GM19328 (cell line): ENCODE measurements at regions not wholly inside any gene's neighbourhood (a gene's known extent, or its start where the extent isn't known, plus 50 kb on each side); places are given as distances from the start of the nearest gene placed in this dataset.

Source experiments
- ATAC-seq: cut with Tn5 transposase; IDR thresholded peaks from one replicate; pipeline ENCODE4 v1.9.1; 2021; ENCODE audit warnings: mild to moderate bottlenecking, moderate library complexity; ENCODE audit not compliant: unreplicated experiment

DNA sequence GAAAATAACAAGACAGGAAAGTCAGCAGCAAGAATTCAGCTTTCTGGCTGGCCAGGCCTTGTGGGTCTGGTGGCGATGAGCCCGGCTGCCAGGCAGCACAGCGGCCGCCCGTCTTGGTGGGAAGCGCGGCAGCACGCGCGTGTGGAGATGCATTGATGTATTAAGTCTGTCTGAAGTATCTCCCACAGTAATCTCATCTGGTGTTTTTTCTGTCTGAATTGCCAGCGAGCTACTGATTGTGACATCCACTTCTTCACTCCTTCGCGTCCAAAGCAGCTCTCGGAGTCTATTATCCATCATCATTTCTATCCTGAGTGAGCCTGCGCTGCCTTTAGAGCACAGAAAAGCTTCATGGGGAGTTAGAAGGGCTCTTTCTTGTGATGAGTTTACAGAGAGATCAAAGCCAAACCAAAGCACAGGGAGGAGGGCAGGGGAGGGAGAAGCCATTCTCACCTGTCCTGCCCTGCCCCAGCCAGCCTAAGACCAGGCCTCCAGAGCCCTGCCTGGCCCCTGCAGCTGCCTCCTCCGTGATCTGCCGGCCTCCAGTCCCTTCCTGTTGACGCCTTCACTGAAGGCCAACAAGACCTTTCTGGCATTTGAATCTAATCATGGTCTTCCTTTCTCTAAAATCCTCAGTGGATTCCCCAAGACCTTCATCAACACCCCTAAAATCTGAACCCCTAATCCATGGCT lies 1419.0 kb downstream of the TBC1D22A start:
- no peak for ATAC-seq

DNA sequence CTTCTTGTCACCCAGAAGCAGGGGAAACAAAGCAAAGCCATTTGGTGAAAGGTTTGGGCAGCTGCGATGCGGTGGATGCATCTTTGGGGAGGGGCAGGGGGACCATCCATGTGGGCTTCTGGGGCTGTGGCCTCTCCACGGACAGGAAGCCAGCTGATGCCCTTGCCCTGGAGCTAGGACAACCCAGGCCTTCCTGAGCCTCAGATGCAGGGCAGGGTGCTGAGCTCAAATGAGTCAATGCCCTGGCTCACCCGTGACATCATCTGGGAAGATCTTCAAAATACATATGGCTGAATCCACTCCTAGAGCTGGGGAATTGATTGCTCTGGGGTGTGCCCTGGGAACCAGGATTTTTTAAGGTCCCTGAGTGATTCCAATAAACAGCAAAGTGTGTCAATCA lies 1418.2 kb downstream of the TBC1D22A start:
- no peak for ATAC-seq

DNA sequence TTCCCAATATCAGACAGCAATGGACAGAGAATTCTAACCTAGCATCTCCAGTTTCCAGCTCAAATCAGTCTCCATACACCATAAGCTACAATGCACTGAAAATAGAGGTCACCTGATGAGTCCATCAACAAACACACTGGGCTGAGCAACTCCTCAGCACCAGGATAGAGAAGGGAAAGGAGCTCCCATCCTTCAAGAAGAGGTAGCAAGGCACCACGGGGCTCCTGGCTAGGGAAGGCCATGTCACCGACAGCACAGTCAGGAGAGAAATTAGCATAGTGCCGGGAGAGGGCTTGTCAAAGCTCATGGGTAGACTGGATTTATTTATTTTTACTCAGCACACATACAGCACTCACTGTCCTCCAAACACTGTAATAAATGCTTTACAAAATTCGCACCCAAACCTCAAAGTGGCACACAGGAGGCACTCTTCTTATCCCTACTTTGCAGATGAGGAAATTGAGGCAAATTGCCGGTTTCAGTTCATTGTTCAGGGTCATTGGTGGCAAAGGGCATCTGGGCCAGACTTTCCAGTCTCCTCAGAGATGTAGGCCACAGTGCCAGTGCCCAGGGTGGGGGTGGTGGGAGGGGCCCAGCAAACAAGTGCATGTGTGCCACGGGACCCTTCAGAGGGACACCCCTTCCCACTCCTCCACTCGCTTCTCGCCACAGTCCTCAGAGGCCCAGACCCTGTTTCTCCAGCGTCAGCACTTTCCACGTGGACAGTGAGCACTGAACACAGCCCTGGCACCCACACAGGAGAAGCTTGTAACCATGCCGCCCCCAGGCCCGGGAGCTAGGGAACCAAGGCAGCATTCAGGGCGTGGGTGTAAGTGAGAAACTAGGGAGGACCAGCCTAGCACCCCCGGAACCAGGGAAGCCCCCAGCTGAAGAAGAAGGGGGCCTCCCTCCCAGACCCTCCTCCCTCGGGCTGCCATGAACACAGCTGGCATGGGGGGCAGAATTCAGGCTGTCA lies 1417.4 kb downstream of the TBC1D22A start:
- no peak for ATAC-seq

DNA sequence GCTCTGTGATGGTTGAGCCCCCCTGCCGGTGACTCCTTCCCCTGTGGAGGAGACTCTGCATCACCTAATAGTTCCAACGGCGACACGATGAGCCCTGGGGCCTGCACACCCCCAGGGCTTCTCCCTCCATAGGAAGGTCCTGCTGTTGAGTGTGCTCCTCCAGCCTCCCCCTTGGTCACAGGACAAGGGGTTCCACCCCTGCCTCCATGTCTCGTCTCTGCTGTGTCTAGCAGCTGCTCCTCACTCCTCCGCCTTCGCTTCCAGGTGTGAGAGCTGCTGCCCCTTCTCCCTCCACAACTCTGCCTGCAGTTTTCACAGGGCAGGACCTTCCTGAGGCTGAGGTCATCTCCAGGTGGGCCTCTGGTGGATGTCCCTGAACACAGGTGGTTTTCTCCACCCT lies 1416.1 kb downstream of the TBC1D22A start:
- ATAC-seq, result no peak

DNA sequence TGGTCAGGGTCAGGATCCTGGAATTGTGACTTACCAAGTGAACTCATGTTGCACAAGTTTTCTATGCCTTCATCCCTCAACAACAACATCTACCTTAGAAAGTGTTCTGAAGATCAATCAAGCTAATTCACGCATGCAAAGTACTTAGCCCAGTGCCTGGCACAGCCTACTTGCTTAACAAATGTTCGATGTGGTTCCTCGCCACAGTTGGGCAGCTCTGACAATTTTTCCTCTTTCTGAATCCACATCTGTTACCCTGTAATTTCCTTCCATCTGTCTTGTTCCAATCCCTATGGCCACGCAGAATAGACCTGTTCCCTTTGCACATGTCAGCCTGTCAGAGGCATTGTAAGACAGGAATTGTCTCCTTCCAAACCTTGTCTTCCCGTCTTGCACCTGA lies 1415.2 kb downstream of the TBC1D22A start:
- no peak for ATAC-seq

DNA sequence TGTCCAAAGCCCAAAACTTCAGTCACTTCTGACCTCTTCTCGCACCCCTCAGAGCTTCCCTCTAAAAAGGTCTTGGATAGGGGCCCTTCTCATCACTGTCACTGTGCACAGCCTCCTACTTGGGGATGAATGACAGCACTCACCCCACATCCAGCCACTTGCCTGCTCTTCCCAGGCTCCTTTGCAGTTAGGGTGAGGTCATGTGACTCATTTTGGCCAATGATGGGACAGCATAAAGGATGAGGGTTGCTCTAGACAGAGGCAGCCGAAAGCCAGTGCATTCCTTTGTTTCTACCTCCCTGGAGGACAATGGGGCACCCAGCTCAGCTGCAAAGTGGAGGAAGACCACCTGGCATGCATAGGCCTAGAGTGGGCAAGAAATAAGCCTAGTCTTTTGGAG lies 1413.3 kb downstream of the TBC1D22A start:
- no peak for ATAC-seq

DNA sequence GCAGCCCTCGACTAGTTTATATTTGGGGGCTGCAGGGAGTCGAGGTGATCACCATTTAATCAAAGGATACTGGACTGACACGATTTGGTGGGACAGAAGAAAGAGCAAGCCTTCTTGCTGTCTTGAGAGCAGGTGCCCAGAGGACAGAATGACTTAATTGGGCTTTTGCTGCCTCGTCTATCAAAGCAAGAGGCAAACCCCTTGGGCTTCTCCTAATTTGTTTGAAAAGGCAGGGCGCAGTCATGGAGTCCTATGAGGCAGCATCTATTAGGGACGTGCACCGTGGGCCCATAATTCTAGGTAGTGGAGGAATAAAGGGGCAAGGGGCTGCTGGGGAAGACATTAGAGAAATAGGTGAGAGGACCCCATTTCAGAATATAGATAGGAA lies 1411.3 kb downstream of the TBC1D22A start:
- no peak for ATAC-seq

DNA sequence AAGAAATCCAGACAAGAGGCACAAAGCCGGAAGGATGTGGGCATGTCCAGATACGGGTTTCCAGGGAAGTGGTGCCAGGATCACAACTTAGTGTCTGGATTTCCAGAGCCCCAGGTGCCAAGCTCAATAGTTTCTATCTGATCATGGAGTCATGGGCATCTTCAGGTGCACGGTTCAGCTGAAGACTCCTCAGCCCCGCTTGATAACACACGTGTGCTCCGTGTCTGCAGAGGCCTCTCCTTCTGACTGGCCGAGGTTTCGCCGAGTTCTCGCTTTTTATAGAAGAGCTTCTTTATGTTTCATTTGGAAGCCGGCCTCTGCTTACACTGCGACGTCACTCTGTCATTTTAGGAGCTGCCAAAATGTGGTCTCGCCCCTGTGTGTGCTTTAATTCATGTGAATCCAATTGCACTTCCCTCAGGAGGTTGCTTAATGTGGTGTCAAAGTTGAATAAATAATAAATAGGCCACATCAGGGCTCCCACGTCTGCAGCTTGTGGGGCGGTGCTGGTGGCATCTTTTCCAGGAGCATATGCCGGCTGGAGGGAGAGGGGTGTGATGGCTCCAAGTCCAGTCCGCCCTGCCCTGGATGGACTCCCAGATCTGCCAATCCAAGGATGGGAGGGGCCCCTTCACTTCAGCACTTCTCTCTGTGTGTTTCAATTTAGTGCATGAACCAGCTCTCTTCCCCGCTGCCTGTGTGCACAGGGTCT lies 1410.8 kb downstream of the TBC1D22A start:
- ATAC-seq, result no peak

DNA sequence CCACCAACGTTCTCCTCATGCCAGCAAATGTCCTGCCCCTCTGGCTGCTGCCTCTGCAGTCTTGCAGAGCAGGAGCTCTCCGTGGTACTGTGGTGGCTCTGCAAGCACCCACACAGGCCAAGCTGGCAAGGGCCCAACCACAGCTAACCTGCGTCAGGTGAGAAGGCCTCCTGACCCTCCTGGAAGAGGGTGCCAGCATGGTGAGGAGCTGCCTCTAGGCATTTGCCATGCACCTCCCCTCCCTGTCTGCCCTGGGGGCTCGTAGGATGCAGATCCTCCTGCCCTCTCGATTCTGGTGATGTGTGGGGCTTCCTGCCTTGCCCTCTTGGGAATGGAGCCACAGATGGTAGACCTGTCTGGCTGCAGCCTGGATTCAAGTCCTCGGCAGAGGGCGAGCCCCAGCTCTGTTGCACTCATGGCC lies 1408.8 kb downstream of the TBC1D22A start:
- ATAC-seq, result no peak

DNA sequence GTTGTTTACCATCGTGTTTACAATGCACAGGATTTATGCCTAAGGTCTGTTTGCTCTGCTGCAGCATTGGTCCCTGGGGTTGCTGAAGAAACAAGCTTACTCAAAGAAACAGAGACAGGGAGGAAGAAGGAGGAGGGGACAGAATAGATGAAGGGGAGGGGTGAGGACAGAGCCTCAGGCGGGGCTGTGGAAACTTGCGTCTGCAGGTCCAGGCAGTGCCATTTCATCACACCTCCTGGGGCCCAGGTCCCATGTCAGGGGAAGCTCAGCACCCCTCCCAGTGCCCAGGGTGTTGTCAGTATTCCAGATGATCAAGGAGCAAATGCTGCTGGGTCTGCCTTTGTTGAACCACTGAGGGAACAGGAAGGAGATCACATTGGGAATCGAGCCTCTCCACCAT lies 1406.8 kb downstream of the TBC1D22A start:
- no peak for ATAC-seq

DNA sequence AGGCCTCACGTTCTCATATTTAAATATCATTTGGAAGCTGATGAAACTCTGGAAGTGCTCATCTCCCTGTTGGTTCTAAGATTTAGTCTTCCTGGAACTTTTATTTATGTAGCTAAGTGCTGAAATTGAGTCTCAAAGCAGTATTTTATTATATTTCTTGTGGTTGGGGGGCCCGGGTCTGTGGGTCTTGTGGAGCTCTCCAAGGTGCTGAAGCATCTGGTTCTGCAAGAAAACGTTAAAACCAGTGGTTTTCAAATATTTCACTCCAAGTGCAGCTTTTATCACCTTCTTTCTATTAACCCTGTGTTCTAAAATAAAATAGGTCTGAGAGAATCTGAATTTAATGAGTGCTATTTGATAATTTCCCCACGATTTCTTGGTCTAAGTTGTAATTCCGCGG lies 1404.8 kb downstream of the TBC1D22A start:
- no peak for ATAC-seq

DNA sequence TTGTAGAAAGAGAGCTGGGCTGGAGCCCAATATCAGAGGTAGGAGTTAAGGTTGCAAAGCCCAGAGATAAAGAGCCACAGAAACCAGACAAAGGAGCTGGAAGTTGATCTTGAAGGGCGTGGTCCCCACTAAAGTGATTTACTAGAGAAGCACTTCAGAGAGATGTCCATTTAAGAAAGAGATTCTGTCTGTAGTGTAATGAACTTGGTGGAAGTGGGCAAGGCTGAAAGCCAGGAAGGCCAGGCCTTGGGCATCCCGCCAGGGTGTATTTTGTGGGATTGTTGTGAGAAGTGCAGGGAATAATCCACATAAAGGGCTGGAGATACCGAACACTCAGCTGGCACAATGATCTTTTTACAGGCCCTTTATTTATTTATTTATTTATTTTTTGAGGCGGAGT lies 1398.8 kb downstream of the TBC1D22A start:
- no peak for ATAC-seq

DNA sequence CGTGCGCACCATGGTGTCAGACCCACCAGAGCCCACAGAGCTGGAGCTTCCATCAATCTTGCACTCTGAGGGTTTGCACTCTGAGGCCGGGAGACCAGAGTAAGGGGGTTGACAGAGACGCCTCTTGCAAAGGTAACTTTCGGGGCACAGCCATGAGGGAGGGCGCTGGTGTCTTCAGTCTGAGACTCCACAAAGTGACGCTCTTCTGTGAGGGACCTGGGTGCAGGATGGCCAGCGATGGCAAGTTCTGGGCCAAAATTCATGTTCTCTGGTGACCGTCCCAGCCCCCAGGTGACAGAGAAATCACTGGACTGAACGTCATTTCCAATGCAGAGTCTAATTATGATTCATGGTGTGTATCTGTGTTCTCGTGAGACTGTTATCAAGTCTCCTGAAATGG lies 1395.2 kb downstream of the TBC1D22A start:
- ATAC-seq, result no peak

DNA sequence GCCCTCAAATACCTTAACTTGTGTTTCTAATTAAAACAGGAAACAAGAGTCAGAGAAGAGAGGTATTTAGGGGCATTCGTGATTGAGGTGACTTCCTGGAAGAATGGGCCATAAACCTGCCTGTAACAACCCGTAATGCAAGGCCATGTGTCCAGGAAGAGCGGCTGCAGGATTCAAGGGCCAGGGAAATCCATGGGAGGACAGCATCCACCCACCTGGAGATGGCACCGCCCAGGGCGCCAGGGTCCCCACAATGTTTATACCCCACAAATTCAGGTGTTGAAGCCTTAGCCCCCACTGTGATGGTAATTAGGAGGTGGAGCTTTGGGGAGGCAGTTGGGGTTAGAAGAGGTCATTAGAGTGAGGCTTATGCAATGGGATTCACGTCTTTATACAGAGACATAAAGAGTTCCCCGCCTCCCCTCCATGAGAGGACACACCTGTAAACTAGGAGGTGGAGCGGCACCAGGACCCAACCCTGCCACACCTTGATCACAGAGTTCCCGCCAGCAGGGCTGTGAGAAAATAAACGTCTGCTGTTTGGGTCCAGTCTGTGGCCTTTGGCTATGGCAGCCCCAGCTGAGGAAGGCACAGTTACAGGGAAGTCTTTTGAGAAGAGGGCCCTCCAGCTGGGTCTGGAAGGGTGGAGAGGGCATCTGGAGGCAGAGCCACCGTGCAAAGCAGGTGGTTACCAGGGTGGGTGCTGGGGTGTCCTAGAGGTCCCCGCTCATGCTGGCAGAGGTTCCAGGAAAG lies 1394.3 kb downstream of the TBC1D22A start:
- no peak for ATAC-seq

DNA sequence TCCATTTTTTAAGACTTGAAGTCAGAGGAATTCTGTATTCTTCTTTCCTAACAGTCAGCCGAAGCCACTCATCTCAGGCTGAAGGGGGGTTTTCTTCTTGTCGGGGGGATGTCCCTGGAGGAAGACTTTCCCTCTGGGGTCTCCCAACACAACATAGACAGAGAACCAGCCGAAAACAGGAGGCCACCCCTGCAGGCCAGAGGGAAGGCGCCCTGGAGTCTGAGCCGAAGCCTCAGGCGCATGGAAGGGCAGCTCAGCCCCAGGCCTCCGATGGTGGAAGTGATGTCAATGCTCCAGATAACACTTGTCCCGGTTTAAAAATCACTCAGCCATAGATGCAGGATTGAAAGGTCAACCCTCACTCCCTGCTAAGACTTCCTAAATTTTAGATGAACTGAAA lies 1393.0 kb downstream of the TBC1D22A start:
- ATAC-seq, result no peak

DNA sequence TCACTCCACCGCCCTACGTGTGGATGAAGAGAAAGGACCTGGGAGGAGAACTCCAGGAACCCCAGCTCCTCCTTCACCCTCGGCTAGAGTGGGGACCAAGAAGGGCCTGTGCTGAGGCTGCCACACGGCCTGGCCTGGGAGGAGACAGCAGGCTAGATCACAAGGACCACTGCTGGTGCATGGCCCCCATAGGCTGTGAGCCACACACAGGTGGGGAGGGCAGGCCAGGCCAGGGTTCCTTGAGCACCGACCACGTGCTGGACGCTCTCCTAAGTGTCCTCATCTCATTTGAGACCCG lies 1392.4 kb downstream of the TBC1D22A start:
- ATAC-seq, result no peak

DNA sequence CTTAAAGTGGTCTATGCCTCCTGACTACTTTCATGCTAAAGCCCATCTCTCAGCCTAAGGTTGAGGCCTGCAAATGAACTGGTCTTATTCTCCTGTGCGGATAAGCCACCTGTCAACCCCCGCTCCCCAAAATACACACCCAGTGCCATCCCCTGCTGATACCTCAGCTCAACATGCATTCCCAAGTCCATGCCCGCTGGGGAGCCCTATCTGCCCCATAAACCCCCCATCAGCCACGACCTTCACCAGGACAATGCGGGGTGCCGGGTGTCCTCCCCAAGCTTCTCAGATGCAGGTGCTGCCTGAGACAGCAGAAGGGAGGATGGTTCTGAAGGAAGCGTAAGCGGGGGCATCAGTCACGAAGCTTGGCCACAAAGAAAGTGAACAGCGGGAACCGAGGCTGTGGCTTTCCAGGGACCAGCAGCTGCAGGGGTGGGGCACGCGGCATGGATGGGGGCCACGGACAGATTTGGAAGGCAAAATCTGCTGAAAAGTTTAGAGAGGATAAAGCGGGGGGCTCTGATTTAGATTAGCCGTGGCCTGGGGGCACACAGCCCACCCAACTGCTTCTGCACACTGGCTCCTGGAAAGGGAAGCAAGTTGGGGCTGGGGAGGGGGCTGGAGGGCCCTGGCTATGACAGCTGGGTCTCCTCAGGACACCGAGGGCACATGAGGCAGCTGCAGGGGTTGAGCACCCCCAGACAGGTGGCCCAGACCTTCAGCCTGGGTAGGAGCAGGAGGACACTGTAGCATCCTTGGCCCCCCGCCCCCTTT lies 1391.9 kb downstream of the TBC1D22A start:
- ATAC-seq, result no peak

DNA sequence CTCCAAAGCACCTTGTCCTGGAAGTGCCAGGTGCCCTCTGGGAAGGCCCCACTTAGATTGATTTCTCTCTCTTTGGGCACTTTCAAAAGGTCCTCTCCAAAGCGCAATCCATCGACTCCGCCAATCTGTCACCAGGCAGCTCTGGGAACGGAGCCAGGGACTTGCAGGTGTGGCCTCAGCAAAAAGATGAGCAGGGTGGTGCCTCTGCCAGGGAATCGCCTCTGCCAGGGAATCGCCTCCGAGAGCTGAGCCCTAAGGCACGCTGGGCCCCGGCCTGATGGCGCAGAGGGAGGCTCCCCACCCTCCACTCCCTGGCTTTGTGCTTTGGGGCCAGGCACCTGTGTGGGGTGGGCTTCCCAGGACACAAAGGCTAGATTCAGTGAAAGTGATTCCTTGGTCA lies 1391.3 kb downstream of the TBC1D22A start:
- no peak for ATAC-seq

DNA sequence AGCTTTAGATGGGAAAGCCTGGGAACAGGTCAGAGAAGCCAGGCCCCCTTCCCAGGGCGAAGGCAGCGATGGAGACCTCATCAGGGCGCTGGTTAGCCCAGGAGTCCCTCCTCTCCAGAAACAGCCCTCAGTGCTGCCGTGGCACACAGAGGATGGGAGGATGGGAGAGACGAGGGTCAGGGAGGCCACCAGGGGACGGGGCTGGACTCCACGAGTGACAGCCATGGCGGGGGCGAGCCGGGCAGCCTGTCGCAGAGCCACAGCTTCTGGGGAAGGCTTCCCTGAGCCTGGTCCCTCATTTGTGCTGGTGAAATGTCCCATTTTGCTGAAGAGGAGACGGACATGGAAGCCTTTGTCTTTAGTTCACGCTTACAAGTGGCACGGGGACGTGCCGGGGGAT lies 1390.5 kb downstream of the TBC1D22A start:
- no peak for ATAC-seq

DNA sequence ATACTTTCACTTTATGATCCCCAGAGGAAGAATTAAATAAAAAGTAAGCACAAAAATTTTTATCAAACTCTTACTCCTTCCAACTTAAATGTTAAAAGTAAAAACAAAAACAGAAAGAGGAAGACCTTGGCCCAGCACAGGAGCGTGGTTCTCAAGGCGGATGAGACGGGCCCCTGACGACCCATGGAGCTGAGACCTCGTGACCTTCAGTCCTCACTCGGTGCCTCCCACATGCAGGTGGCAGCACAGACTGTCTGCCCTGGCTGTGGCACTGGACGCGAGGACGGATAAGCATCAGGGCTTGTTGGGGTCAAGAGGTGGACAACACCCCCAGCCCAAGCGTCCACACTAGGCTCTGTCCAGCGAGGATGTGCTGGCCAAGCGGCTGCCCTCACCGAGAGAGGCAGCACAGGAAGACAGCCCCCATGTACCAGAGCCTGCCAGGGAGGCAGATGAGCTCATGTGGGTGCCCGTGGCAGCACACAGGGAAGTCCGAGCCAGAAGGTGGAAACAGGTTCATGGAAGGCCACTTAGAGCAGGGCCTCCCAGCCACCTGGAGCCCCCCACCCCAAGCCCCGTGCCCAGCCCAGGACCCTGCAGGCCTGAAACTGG lies 1389.8 kb downstream of the TBC1D22A start:
- ATAC-seq, result no peak
